ENCODE measurements at regions not wholly inside any gene's neighbourhood (a gene's known extent, or its start where the extent isn't known, plus 50 kb on each side); places are given as distances from the start of the nearest gene placed in this dataset.

DNA sequence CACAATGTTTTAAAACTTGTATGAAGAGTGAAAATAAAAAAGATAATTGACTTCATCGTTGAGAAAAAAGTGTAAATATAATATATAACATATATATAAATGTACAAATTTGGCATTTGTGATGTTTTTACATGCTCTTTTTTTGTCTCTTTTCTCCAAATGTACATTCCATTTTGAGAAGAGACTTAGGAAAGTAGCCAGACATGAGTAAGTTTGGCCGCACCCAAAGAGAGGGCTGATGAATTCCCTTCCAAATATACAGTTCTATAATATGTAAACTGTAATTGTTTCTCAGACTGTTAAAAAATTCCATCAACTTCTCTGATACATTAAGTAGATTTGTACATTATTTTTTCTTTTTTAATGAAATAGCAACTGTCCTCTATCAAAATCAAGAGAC lies 193.2 kb upstream of the MAP3K1 start:
- dilution Hi-C loops (cut with MboI; ENCODE audit: extremely low pct_ligation_motif_present, low sequenced_read_pairs): no loop called here

DNA sequence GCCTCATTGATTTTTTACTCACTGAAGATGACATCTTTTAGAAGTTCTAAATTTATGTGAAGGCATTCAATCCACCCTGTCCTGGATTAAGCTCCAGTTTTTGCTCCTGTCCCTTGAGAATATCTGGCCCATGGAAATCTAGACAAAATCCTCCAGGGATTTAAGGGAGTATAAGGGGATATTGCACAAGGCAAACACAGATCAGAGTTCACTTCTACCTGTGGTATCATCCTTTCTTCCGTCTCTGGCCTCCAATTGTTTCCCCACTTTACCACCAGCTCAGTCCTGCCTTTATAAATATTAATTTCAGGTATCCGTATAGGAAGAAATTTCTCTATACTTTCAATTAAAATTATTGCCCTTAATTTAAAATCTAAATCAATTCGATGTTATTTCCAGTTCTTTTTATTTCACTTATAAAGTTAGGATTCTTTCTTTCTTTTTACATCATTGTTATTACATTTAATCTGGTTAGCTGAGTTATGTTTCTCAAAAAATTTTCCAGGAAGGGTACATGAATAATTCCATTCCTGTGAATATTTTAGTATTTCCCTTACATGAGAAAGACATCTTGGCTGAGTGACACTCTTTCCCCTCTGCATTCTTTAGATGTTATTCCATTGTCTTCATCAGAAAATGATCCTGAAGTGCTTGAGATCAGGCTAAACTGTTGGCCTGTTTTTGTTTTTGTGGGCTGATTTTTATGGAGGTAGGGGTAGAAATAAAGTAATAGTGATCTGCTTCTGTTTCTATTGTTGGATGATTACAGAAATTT lies 194.3 kb upstream of the MAP3K1 start:
- dilution Hi-C loops (cut with MboI; ENCODE audit: extremely low pct_ligation_motif_present, low sequenced_read_pairs): no loop called here
- Histone ChIP-seq H3K79me2 (ENCODE audit: control insufficient read depth, insufficient read depth, low read length) (no peaks in the 10 kb centered on the region), H3K9me1 (ENCODE audit: control insufficient read depth, extremely low read depth, insufficient read depth, low read length) (no peaks in the 10 kb centered on the region), H3K36me3 (ENCODE audit: control insufficient read depth in 2 of 2, extremely low read depth in 1 of 2, insufficient read depth in 2 of 2, low read length in 2 of 2) (no peaks in the 10 kb centered on the region), H3K4me3 (ENCODE audit: control insufficient read depth in 2 of 3, extremely low read depth in 1 of 3, insufficient read depth in 2 of 3, low read depth in 1 of 3, low read length in 3 of 3) (no peak overlapping the region), H3K4me1 (ENCODE audit: control insufficient read depth, extremely low read depth, insufficient read depth, low read length) (peaks cover 5% of the 10 kb centered on the region), H4K20me1 (ENCODE audit: control insufficient read depth, extremely low read depth, insufficient read depth, low read length) (no peaks in the 10 kb centered on the region), H2AFZ (ENCODE audit: control insufficient read depth, low read length) (no peak overlapping the region), H3K27me3 (ENCODE audit: control insufficient read depth, extremely low read depth, insufficient read depth, low read length) (no peaks in the 10 kb centered on the region), H3K9me3 (ENCODE audit: control insufficient read depth, low read depth, low read length) (peaks cover 6% of the 10 kb centered on the region), H3K9ac (ENCODE audit: control insufficient read depth, extremely low read depth, insufficient read depth, low read length) (no peak overlapping the region), H3K27ac (ENCODE audit: control insufficient read depth, insufficient read depth, low read length) (no peak overlapping the region), H3K4me2 (ENCODE audit: control insufficient read depth, extremely low read depth, insufficient read depth, low read depth, low read length) (no peak overlapping the region)
- TF ChIP-seq, protein P1, sequence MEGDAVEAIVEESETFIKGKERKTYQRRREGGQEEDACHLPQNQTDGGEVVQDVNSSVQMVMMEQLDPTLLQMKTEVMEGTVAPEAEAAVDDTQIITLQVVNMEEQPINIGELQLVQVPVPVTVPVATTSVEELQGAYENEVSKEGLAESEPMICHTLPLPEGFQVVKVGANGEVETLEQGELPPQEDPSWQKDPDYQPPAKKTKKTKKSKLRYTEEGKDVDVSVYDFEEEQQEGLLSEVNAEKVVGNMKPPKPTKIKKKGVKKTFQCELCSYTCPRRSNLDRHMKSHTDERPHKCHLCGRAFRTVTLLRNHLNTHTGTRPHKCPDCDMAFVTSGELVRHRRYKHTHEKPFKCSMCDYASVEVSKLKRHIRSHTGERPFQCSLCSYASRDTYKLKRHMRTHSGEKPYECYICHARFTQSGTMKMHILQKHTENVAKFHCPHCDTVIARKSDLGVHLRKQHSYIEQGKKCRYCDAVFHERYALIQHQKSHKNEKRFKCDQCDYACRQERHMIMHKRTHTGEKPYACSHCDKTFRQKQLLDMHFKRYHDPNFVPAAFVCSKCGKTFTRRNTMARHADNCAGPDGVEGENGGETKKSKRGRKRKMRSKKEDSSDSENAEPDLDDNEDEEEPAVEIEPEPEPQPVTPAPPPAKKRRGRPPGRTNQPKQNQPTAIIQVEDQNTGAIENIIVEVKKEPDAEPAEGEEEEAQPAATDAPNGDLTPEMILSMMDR (optimal IDR thresholded peaks at IDR 0.05 in 1 of 3, IDR thresholded peaks at IDR 0.05 in 1 of 3, conservative IDR thresholded peaks at IDR 0.05 in 1 of 3; ENCODE audit: extremely low read depth in 1 of 3, insufficient read depth in 2 of 3, low read length in 3 of 3): no peak
- TF ChIP-seq EZH2 (IDR thresholded peaks at IDR 0.05; ENCODE audit: low read length): no peak
- DNase-seq (ENCODE audit: low read depth, low spot score) (no peak), FAIRE-seq (no peak)

More for the DNA sequence above, 193.2 kb upstream of the MAP3K1 start:
- Histone ChIP-seq H3K9me3 (ENCODE audit: control insufficient read depth, low read depth, low read length) (peaks cover 6% of the 10 kb centered on the region), H3K4me3 (ENCODE audit: control insufficient read depth in 2 of 3, extremely low read depth in 1 of 3, insufficient read depth in 2 of 3, low read depth in 1 of 3, low read length in 3 of 3) (no peak overlapping the region), H3K36me3 (ENCODE audit: control insufficient read depth in 2 of 2, extremely low read depth in 1 of 2, insufficient read depth in 2 of 2, low read length in 2 of 2) (no peaks in the 10 kb centered on the region), H2AFZ (ENCODE audit: control insufficient read depth, low read length) (no peak overlapping the region), H3K9me1 (ENCODE audit: control insufficient read depth, extremely low read depth, insufficient read depth, low read length) (no peaks in the 10 kb centered on the region), H3K79me2 (ENCODE audit: control insufficient read depth, insufficient read depth, low read length) (no peaks in the 10 kb centered on the region), H3K9ac (ENCODE audit: control insufficient read depth, extremely low read depth, insufficient read depth, low read length) (no peak overlapping the region), H3K4me2 (ENCODE audit: control insufficient read depth, extremely low read depth, insufficient read depth, low read depth, low read length) (no peak overlapping the region), H3K27ac (ENCODE audit: control insufficient read depth, insufficient read depth, low read length) (no peak overlapping the region), H4K20me1 (ENCODE audit: control insufficient read depth, extremely low read depth, insufficient read depth, low read length) (no peaks in the 10 kb centered on the region), H3K4me1 (ENCODE audit: control insufficient read depth, extremely low read depth, insufficient read depth, low read length) (peaks cover 2% of the 10 kb centered on the region), H3K27me3 (ENCODE audit: control insufficient read depth, extremely low read depth, insufficient read depth, low read length) (no peaks in the 10 kb centered on the region)
- no peak for TF ChIP-seq EZH2 (IDR thresholded peaks at IDR 0.05; ENCODE audit: low read length)
- TF ChIP-seq, protein P1 (optimal IDR thresholded peaks at IDR 0.05 in 1 of 3, IDR thresholded peaks at IDR 0.05 in 1 of 3, conservative IDR thresholded peaks at IDR 0.05 in 1 of 3; ENCODE audit: extremely low read depth in 1 of 3, insufficient read depth in 2 of 3, low read length in 3 of 3): no peak
- FAIRE-seq (no peak), DNase-seq (ENCODE audit: low read depth, low spot score) (no peak)
